ENCODE measurements at regions not wholly inside any gene's neighbourhood (a gene's known extent, or its start where the extent isn't known, plus 50 kb on each side); places are given as distances from the start of the nearest gene placed in this dataset.

DNA sequence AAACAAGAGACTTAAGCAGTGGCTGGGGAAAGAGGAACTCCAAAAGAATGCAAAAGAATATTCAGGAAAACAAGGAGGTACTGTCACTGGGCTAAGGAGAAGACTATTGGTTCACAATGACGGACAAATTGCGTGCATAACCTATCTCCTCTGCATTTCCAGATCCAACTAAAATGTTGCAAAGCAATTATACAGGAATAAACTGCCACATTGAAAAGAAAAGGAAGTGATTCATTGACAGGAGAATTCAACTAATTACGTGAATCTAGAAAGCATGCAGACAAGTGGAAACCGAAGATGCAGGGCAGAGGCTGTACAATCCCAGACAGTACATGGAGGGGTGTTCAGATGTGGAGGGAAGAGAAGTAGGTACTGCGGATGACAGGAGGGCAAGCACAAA, 152.8 kb upstream of the RIPOR2 start:
- in situ Hi-C loops (cut with MboI; ENCODE audit: low sequenced_read_pairs): no loop called here
- Histone ChIP-seq H3K4ac (ENCODE audit: low read depth, low read length) (peak overlapping the region; percentile 15; the same call in 1 of the 2 replicates), H3K36me3 (ENCODE audit: control insufficient read depth, insufficient read depth, low read length) (no peaks in the 10 kb centered on the region), H4K20me1 (ENCODE audit: insufficient read depth, low read length) (no peaks in the 10 kb centered on the region), H3K4me3 (ENCODE audit: insufficient read depth, low read depth, low read length) (no peak overlapping the region), H3K18ac (ENCODE audit: low read depth, low read length) (no peak overlapping the region), H2AFZ (replicated peaks; ENCODE audit: low read length, poor library complexity) (no peak overlapping the region), H2BK20ac (ENCODE audit: low read depth, low read length) (peak overlapping the region; percentile 24; the same call in 1 of the 2 replicates), H3K9ac (ENCODE audit: low read depth, low read length) (no peak overlapping the region), H4K8ac (ENCODE audit: low read depth in 2 of 2, low read length in 2 of 2) (no peak overlapping the region), H2AK5ac (ENCODE audit: low read depth, low read length) (no peak overlapping the region; the same call in 1 of the 2 replicates), H3K4me1 (ENCODE audit: control insufficient read depth, insufficient read depth, low read length) (peaks cover 7% of the 10 kb centered on the region; the same call in 1 of the 2 replicates), H3K9me3 (ENCODE audit: control insufficient read depth, insufficient read depth, low read length) (no peaks in the 10 kb centered on the region), H4K91ac (ENCODE audit: insufficient read depth, low read depth, low read length) (no peak overlapping the region), H3K79me1 (ENCODE audit: low read depth in 1 of 2, low read length in 2 of 2) (no peaks in the 10 kb centered on the region), H2BK5ac (ENCODE audit: low read depth, low read length, poor library complexity, severe bottlenecking) (no peak overlapping the region), H3K27me3 (ENCODE audit: control insufficient read depth, insufficient read depth, low read length) (no peaks in the 10 kb centered on the region), H3K27ac (ENCODE audit: insufficient read depth, low read length) (no peak overlapping the region), H3K23ac (ENCODE audit: low read depth, low read length) (0 out of 2 replicates have a peak overlapping the region, but pooled peaks have one; percentile 14), H2AK9ac (replicated peaks; ENCODE audit: low read depth, low read length, poor library complexity) (no peak overlapping the region), H4K5ac (ENCODE audit: low read depth, low read length) (no peak overlapping the region), H2BK120ac (ENCODE audit: low read depth, low read length) (peak overlapping the region; percentile 9; the same call in 1 of the 2 replicates), H3K14ac (replicated peaks; ENCODE audit: low read depth, low read length) (peak overlapping the region; percentile 22; the same call in 1 of the 2 replicates), H3K9me1 (ENCODE audit: insufficient read depth, low read length) (no peaks in the 10 kb centered on the region), H3K56ac (ENCODE audit: extremely low read depth, insufficient read depth, low read length) (no peak overlapping the region), H3K4me2 (ENCODE audit: low read depth, low read length) (no peak overlapping the region), H2BK15ac (ENCODE audit: low read depth, low read length) (no peak overlapping the region)
- WGBS, 2 experiments (ENCODE audit: extremely low coverage in 2 of 2, insufficient read length in 1 of 2): 42% methylated on average over 2 of the region's 5 CpGs; no CpG with 5 or more reads in 1 of the 2 experiments
- DNase-seq (peak; percentile 28), ATAC-seq (ENCODE audit: low read depth) (peak; percentile 70)
- intact Hi-C loops (cut with micrococcal nuclease): no loop called here
- no TSS peak for BruUV-seq (replicated peaks)
- no peak for TF ChIP-seq MXI1 (IDR thresholded peaks at IDR 0.05; ENCODE audit: borderline replicate concordance, low read depth, low read length)
- TF ChIP-seq, protein P1, sequence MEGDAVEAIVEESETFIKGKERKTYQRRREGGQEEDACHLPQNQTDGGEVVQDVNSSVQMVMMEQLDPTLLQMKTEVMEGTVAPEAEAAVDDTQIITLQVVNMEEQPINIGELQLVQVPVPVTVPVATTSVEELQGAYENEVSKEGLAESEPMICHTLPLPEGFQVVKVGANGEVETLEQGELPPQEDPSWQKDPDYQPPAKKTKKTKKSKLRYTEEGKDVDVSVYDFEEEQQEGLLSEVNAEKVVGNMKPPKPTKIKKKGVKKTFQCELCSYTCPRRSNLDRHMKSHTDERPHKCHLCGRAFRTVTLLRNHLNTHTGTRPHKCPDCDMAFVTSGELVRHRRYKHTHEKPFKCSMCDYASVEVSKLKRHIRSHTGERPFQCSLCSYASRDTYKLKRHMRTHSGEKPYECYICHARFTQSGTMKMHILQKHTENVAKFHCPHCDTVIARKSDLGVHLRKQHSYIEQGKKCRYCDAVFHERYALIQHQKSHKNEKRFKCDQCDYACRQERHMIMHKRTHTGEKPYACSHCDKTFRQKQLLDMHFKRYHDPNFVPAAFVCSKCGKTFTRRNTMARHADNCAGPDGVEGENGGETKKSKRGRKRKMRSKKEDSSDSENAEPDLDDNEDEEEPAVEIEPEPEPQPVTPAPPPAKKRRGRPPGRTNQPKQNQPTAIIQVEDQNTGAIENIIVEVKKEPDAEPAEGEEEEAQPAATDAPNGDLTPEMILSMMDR (conservative IDR thresholded peaks at IDR 0.05; ENCODE audit: low read depth, low read length): no peak
- TF ChIP-seq, protein P2, sequence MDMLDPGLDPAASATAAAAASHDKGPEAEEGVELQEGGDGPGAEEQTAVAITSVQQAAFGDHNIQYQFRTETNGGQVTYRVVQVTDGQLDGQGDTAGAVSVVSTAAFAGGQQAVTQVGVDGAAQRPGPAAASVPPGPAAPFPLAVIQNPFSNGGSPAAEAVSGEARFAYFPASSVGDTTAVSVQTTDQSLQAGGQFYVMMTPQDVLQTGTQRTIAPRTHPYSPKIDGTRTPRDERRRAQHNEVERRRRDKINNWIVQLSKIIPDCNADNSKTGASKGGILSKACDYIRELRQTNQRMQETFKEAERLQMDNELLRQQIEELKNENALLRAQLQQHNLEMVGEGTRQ (IDR thresholded peaks at IDR 0.05; ENCODE audit: low read depth, low read length): no peak
- TF ChIP-seq RAD21 (IDR thresholded peaks at IDR 0.05; ENCODE audit: low read length): no peak
- no peak for TF ChIP-seq RCOR1 (IDR thresholded peaks at IDR 0.05; ENCODE audit: insufficient replicate concordance, low read length)
- no peak for TF ChIP-seq NFE2L2 (IDR thresholded peaks at IDR 0.05; ENCODE audit: low read depth, low read length)
- no peak for TF ChIP-seq RFX5 (IDR thresholded peaks at IDR 0.05; ENCODE audit: low read depth, low read length)
- no peak for TF ChIP-seq CHD1 (IDR thresholded peaks at IDR 0.05; ENCODE audit: low read depth, low read length)
- no peak for TF ChIP-seq FOS (IDR thresholded peaks at IDR 0.05; ENCODE audit: low read depth, low read length)
- TF ChIP-seq SMC3 (IDR thresholded peaks at IDR 0.05; ENCODE audit: low read depth, low read length): no peak
- CTCF ChIA-PET: interaction anchor here (1.4 kb wide), 1 partner anchor 17 kb away, joined by 4 read pairs; no protein-coding TSS in a partner anchor
- dilution Hi-C loops (cut with HindIII; ENCODE audit: low sequenced_read_pairs, unreplicated experiment): loop anchor here (25.0 kb wide), 1 partner anchor 251 kb away; no protein-coding TSS in a partner anchor
- POLR2A ChIA-PET (ENCODE audit: unreplicated experiment): no interaction called here

All from IMR-90 (cell line).